H1 (cell line): ENCODE measurements at regions not wholly inside any gene's neighbourhood (a gene's known extent, or its start where the extent isn't known, plus 50 kb on each side); places are given as distances from the start of the nearest gene placed in this dataset.

ENCODE experiments used
- ATF3 ChIP-seq: IDR thresholded peaks from 2 replicates; pipeline ENCODE4 v1.6.1; 2011; ENCODE audit warnings: low read depth, mild to moderate bottlenecking, low read length; ENCODE audit not compliant: insufficient read depth
- GTF2F1 ChIP-seq: IDR thresholded peaks from 2 replicates; pipeline ENCODE4 v1.6.1; 2012; ENCODE audit warnings: low read depth, low read length, improper control_type of control experiment, borderline replicate concordance
- KDM4A ChIP-seq: IDR thresholded peaks from one replicate; pipeline ENCODE4 v1.7.1; 2012; ENCODE audit warnings: low read depth, mild to moderate bottlenecking, moderate library complexity, low read length, inconsistent platforms; ENCODE audit not compliant: severe bottlenecking
- KDM5A ChIP-seq: fragments of 200-600 bp; IDR thresholded peaks from 2 replicates; pipeline ENCODE4 v1.7.1; 2012; ENCODE audit warnings: mild to moderate bottlenecking, low read length, inconsistent platforms, mixed read lengths
- NANOG ChIP-seq: IDR thresholded peaks from 2 replicates; pipeline ENCODE4 v1.6.1; 2011; ENCODE audit warnings: low read length, low read depth, mild to moderate bottlenecking, inconsistent platforms; ENCODE audit not compliant: insufficient read depth, poor library complexity, severe bottlenecking
- NRF1 ChIP-seq: IDR thresholded peaks from 2 replicates; pipeline ENCODE4 v1.6.1; 2011; ENCODE audit warnings: mild to moderate bottlenecking, low read depth, low read length, improper control_type of control experiment
- POLR2AphosphoS5 ChIP-seq: IDR thresholded peaks from 2 replicates; pipeline ENCODE4 v1.6.1; 2011; ENCODE audit warnings: low read depth, low read length

GRCh38 chr6:156347656-156348055 is 429.5 kb upstream of the ARID1B start (continued):
- TF ChIP-seq NRF1 (no peak), NANOG (no peak), ATF3 (no peak), GTF2F1 (no peak), POLR2AphosphoS5 (no peak), KDM5A (no peak), KDM4A (no peak)
